ENCODE measurements at regions not wholly inside any gene's neighbourhood (a gene's known extent, or its start where the extent isn't known, plus 50 kb on each side); places are given as distances from the start of the nearest gene placed in this dataset.

DNA sequence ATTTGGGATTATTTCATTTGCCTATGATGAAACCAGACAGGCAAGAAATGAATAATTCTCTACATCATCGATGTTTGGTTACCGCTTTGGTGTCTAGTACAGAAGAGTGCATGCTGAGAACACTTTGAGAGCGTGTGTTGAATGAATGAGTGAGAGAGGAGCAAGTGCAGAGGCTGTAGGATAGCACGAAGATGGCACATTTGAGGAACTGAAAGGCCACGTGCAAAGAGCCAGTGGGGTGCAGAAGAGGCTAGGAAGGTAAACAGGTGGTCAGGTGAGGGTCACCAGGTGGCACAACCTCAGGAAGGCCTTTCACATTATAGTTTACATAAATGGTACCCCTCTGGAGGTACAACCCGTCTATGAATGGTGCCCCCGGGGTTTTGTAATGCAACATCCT lies 80.1 kb upstream of the SPHKAP start:
- TF ChIP-seq, protein P1, sequence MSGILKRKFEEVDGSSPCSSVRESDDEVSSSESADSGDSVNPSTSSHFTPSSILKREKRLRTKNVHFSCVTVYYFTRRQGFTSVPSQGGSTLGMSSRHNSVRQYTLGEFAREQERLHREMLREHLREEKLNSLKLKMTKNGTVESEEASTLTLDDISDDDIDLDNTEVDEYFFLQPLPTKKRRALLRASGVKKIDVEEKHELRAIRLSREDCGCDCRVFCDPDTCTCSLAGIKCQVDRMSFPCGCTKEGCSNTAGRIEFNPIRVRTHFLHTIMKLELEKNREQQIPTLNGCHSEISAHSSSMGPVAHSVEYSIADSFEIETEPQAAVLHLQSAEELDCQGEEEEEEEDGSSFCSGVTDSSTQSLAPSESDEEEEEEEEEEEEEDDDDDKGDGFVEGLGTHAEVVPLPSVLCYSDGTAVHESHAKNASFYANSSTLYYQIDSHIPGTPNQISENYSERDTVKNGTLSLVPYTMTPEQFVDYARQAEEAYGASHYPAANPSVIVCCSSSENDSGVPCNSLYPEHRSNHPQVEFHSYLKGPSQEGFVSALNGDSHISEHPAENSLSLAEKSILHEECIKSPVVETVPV (CRISPR knock-in tag; IDR thresholded peaks at IDR 0.05), result no peak
- TF ChIP-seq, protein P2, sequence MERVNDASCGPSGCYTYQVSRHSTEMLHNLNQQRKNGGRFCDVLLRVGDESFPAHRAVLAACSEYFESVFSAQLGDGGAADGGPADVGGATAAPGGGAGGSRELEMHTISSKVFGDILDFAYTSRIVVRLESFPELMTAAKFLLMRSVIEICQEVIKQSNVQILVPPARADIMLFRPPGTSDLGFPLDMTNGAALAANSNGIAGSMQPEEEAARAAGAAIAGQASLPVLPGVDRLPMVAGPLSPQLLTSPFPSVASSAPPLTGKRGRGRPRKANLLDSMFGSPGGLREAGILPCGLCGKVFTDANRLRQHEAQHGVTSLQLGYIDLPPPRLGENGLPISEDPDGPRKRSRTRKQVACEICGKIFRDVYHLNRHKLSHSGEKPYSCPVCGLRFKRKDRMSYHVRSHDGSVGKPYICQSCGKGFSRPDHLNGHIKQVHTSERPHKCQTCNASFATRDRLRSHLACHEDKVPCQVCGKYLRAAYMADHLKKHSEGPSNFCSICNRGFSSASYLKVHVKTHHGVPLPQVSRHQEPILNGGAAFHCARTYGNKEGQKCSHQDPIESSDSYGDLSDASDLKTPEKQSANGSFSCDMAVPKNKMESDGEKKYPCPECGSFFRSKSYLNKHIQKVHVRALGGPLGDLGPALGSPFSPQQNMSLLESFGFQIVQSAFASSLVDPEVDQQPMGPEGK (CRISPR knock-in tag; IDR thresholded peaks at IDR 0.05; ENCODE audit: borderline replicate concordance), result no peak
- TF ChIP-seq ZC3H10 (CRISPR knock-in tag; IDR thresholded peaks at IDR 0.05) (no peak), RARB (CRISPR knock-in tag; IDR thresholded peaks at IDR 0.05) (no peak)
- TF ChIP-seq, protein P3, sequence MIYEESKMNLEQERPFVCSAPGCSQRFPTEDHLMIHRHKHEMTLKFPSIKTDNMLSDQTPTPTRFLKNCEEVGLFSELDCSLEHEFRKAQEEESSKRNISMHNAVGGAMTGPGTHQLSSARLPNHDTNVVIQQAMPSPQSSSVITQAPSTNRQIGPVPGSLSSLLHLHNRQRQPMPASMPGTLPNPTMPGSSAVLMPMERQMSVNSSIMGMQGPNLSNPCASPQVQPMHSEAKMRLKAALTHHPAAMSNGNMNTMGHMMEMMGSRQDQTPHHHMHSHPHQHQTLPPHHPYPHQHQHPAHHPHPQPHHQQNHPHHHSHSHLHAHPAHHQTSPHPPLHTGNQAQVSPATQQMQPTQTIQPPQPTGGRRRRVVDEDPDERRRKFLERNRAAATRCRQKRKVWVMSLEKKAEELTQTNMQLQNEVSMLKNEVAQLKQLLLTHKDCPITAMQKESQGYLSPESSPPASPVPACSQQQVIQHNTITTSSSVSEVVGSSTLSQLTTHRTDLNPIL (CRISPR knock-in tag; IDR thresholded peaks at IDR 0.05; ENCODE audit: low read depth), result no peak

Data from SK-N-SH treated with all-trans-retinoic acid at 6 μM for 48 hours (cell line).